Thyroid gland (tissue), 4 donors: ENCODE measurements at regions not wholly inside any gene's neighbourhood (a gene's known extent, or its start where the extent isn't known, plus 50 kb on each side); places are given as distances from the start of the nearest gene placed in this dataset.

Source experiments
- POLR2A ChIP-seq, 2 donors: fragments of 450-650 bp; IDR thresholded peaks; one replicate each; pipeline ENCODE4 v1.6.1; 2017; ENCODE audit warnings: antibody characterized with exemption in 2 of 2, mild to moderate bottlenecking in 2 of 2, moderate library complexity in 1 of 2
- TF ChIP-seq, protein P1 (sequence below), 6 experiments: fragments of 200-600 bp in 3 of 6; fragments of 450-650 bp in 3 of 6; sonication (generic) in 3 of 6; IDR thresholded peaks; one replicate each; pipeline ENCODE4 v1.5.1; 2016 to 2019; ENCODE audit warnings: antibody characterized with exemption in 6 of 6, mild to moderate bottlenecking in 2 of 6, inconsistent platforms in 1 of 6, moderate library complexity in 1 of 6

DNA sequence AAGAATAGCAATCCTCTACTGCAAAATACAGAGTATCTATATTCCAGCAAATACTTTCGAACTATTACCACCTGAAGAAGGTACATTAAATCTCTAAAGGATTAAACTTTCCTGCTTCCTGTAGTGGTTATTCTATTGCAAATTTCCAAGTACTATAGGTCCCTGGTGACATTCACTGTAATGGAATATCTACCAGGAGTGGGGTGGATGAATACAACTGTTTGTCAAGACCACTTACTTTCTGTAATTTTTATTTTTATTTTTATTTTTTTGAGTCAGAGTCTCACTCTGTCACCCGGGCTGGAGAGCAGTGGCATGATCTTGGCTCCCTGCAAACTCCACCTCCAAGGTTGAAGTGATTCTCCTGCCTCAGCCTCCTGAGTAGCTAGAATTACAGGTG is 389.5 kb downstream of the TMEM114 start:
- TF ChIP-seq, protein P1, sequence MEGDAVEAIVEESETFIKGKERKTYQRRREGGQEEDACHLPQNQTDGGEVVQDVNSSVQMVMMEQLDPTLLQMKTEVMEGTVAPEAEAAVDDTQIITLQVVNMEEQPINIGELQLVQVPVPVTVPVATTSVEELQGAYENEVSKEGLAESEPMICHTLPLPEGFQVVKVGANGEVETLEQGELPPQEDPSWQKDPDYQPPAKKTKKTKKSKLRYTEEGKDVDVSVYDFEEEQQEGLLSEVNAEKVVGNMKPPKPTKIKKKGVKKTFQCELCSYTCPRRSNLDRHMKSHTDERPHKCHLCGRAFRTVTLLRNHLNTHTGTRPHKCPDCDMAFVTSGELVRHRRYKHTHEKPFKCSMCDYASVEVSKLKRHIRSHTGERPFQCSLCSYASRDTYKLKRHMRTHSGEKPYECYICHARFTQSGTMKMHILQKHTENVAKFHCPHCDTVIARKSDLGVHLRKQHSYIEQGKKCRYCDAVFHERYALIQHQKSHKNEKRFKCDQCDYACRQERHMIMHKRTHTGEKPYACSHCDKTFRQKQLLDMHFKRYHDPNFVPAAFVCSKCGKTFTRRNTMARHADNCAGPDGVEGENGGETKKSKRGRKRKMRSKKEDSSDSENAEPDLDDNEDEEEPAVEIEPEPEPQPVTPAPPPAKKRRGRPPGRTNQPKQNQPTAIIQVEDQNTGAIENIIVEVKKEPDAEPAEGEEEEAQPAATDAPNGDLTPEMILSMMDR (IDR thresholded peaks at IDR 0.05): no peak
- TF ChIP-seq POLR2A (IDR thresholded peaks at IDR 0.05): no peak
